Mucosa of descending colon (tissue), 3 donors: ENCODE measurements at regions not wholly inside any gene's neighbourhood (a gene's known extent, or its start where the extent isn't known, plus 50 kb on each side); places are given as distances from the start of the nearest gene placed in this dataset.

Experiments
- ATAC-seq: fragments of 200-7000 bp; cut with Tn5 transposase; one replicate; pipeline ENCODE4 v1.9.1; 2020; ENCODE audit warnings: mild to moderate bottlenecking, moderate library complexity
- DNase-seq, 3 donors: peaks; one replicate each; pipeline ENCODE4 v3.0.0-alpha.2; 2020
- H3K36me3 ChIP-seq: fragments of 200-600 bp; one replicate; pipeline ENCODE4 v1.8.0; 2021; ENCODE audit warnings: low read depth, mild to moderate bottlenecking
- H3K4me1 ChIP-seq: fragments of 200-600 bp; one replicate; pipeline ENCODE4 v1.8.0; 2021; ENCODE audit warnings: low read depth, mild to moderate bottlenecking
- H3K4me3 ChIP-seq: fragments of 200-600 bp; one replicate; pipeline ENCODE4 v1.8.0; 2021; ENCODE audit warnings: mild to moderate bottlenecking
- H3K9me3 ChIP-seq: fragments of 200-600 bp; one replicate; pipeline ENCODE4 v1.8.0; 2021; ENCODE audit warnings: mild to moderate bottlenecking
- CTCF ChIP-seq: fragments of 200-600 bp; IDR thresholded peaks from one replicate; pipeline ENCODE4 v1.8.0; 2022; ENCODE audit warnings: antibody characterized with exemption, mild to moderate bottlenecking
- intact Hi-C, 2 donors: fragments of 100-400 bp; cut with DNase I in 1 of 2; cut with micrococcal nuclease in 1 of 2; formaldehyde crosslinking; loops; one replicate each; pipeline versions ENCODE4 v1.11.0 to v1.11.1; 2022; cut with DNase I, micrococcal nuclease
- donor health status: DM: no; HTN: no; CAD: no; lungs with moderate emphysema.
- donor health status: DM: no; HTN: no; CAD: no.
- donor health status: DM: no; HTN: yes; CAD: no.

GRCh38 chr15:39184701-39185390 is 396.0 kb upstream of the THBS1 start:
- TF ChIP-seq CTCF: no peak
- Histone ChIP-seq H3K9me3 (no peaks in the 10 kb centered on the region), H3K36me3 (no peaks in the 10 kb centered on the region), H3K4me3 (no peak overlapping the region), H3K4me1 (peaks cover 8% of the 10 kb centered on the region)
- intact Hi-C loops: no loop called here
- DNase-seq: no peak
- ATAC-seq: no peak

DNA sequence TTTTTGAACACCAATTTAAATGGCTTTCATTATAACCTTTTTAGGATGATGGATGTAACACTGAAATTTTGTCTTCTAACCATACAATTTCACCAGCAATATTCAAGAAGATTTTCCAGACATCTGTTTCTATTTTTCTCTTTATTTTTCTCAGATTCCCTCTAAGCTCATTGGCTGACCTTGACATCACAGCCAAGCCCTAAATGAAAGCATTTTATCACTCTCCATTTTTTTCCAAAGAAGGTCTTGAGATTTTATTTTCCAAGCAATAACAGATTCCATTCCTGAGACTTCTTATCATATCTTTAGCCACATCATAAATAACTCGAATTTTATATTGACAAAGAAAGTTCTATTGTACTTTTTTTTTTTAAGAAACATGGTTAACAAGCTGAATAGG is 392.6 kb upstream of the THBS1 start:
- TF ChIP-seq CTCF: no peak
- no peaks in the 10 kb centered on the region for H3K9me3 ChIP-seq
- no peaks in the 10 kb centered on the region for H3K36me3 ChIP-seq
- intact Hi-C loops: no loop called here
- no peaks in the 10 kb centered on the region for H3K4me1 ChIP-seq
- no peak for ATAC-seq
- no peak for DNase-seq
- no peak overlapping the region for H3K4me3 ChIP-seq

DNA sequence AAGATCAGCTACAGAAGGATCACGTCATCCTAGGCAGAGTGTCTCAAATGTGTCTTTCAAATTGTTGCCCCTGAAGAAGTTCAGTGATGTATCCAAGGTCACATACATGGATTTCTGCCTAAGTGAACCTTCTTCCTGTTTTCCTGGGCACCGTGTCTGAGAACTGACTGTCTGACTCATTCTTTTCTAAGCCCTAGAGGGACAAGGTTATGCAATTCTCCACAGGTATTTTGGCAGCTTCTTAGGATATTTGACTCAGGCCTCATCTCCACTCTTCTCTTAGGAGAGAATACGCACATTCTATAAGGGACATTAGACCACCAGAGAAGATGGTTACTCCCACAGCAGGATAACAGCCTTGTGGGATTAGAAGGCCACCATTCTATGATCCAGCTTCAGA is 391.9 kb upstream of the THBS1 start:
- TF ChIP-seq CTCF: no peak
- Histone ChIP-seq H3K36me3 (no peaks in the 10 kb centered on the region), H3K4me1 (no peaks in the 10 kb centered on the region), H3K4me3 (no peak overlapping the region), H3K9me3 (no peaks in the 10 kb centered on the region)
- DNase-seq (no peak), ATAC-seq (no peak)
- intact Hi-C loops: no loop called here

DNA sequence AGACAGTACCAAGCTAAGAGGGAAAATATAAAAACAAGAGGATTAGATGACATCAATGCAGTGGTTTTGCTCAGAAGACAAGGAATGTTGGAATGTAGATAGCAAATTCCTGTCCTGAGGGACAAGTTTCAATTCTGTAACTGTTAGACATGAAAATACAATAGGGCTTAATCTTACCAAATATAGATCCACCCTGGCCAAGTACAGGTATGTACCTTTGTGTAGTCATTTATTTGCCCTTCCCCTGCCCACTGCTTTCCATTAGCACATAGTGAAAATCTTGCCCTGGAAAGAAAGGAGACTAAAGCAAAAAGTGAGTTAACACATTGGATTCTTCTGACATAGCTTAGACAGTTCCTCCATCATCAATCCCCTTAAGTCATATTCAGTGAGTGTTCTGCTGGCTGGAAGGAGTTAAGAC is 389.0 kb upstream of the THBS1 start:
- intact Hi-C loops: no loop called here

GRCh38 chr15:39192351-39192750 is 388.5 kb upstream of the THBS1 start:
- Histone ChIP-seq H3K9me3 (no peaks in the 10 kb centered on the region), H3K36me3 (no peaks in the 10 kb centered on the region), H3K4me1 (no peaks in the 10 kb centered on the region), H3K4me3 (no peak overlapping the region)
- DNase-seq (no peak), ATAC-seq (no peak)
- intact Hi-C loops: no loop called here
- TF ChIP-seq CTCF: no peak

More for the DNA sequence above, 389.0 kb upstream of the THBS1 start:
- Histone ChIP-seq H3K4me1 (no peaks in the 10 kb centered on the region), H3K4me3 (no peak overlapping the region), H3K36me3 (no peaks in the 10 kb centered on the region), H3K9me3 (no peaks in the 10 kb centered on the region)
- no peak for DNase-seq
- ATAC-seq: no peak
- TF ChIP-seq CTCF: no peak
